ENCODE measurements at regions not wholly inside any gene's neighbourhood (a gene's known extent, or its start where the extent isn't known, plus 50 kb on each side); places are given as distances from the start of the nearest gene placed in this dataset.
A peak's percentile ranks its signal among the peaks of the same experiment; 100 is the strongest.

- DNase-seq = no peak
Observed at GRCh38 chr3:57009802-57010201, 50.7 kb upstream of the SPATA12 start.

GRCh38 chr3:57009367-57009766, 51.1 kb upstream of the SPATA12 start:
- DNase-seq = no peak

DNA sequence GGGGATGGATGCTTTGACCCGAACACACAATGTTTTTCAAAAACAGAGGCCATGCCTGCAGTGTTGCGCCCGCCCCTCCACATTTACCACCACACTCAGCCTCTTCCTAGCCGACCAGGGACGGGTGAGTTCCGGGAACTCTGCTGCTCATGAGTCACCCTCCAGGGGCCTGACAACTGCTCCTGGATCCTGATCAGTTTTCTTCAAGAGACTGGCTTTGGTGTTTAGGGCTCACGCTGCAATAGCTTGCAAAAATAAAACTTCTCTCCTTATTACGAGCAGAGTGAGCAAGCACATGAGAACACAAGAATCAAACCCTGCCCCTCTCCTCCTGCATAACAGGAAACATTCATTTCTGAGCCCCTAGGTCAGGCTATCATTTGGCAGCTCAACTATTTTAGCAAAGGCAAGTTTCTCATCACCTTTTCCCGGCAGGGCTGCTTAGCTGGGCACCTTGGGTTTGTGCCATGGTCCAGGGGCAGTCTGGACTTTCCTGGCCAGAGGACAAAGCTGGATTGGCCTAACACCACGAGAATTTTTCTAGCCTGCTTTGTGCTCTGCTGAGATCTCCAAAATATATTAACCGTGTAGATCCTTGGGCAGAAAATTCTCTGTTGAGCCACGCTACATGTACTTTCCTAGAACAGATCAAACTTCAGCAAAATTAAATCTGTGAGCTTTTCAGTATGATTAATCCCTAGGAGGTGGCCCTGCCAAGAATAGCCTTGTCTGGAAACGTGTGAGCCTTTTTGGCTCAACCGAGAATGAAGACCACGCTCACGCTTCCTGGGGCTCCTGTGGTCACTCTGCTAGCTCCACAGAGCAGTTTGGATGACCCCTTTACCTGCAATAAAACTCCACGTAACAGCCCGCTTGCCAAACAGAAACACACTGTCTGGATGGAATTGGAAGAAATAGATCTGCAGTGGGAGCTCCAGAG, 52.7 kb upstream of the SPATA12 start:
- peak; percentile 14 for DNase-seq

- no peak for DNase-seq
Observed at GRCh38 chr3:57006949-57007419, 53.5 kb upstream of the SPATA12 start.

- no peak for DNase-seq
Observed at GRCh38 chr3:57006179-57006657, 54.2 kb upstream of the SPATA12 start.

GRCh38 chr3:57004229-57004628, 56.2 kb upstream of the SPATA12 start:
- DNase-seq = no peak

DNA sequence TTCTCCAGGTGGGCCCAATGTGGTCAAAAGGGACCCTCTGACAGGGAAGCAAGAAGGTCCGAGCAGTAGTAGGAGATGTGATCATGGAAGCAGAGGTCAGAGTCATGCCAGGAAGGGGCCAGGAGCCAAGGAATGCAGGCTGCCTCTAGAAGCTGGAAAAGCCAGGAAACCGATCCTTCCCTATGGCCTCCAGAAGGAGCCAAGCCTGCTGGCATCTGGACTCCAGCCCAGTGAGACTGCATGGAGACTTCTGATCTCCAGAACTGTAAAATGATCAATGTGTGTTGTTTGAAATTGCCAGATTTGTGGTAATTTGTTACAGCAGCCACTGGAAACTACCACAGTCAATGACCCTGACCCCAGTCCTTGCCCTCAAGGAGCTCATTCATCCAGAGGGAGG, 56.8 kb upstream of the SPATA12 start:
- no peak for DNase-seq

DNA sequence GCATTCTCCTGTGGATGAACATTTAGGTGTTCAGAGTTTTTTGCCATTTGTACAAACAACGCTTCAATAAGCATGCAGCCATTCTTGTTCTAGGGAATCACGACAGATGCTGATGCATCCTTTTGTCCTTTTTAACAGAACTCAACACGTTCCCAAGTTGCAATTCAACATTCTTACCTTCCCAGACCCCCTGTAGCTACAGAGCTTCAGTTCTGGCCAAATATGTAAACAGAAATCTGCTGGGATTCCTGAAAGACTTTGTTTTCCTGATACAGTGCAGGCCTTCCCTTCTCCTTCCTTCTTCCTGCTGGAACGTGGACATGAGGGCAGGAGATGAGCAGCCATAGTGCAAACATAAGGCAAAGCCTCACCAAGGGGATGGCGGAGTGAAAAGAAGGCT, 59.1 kb upstream of the SPATA12 start:
- no peak for DNase-seq

DNA sequence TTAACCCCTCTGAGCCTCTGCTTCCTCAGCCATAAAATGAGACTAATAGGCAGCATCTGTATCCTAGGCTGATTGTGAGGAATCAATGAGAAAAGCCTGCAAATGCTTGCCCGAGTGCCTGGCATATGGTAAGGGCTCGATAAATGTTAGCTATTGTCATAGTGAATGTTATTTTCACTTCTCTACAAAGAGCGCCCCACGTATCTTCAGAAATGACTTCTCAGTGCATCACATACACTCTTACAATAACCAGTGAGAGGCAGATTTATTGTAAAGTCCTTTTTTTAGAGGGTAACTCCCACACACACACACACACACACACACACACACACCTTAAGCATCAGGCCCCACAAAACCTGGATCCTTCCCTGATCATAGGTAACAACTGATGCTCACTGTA, 60.5 kb upstream of the SPATA12 start:
- no peak for DNase-seq

GRCh38 chr3:56999547-56999946, 60.9 kb upstream of the SPATA12 start:
- DNase-seq = no peak

DNA sequence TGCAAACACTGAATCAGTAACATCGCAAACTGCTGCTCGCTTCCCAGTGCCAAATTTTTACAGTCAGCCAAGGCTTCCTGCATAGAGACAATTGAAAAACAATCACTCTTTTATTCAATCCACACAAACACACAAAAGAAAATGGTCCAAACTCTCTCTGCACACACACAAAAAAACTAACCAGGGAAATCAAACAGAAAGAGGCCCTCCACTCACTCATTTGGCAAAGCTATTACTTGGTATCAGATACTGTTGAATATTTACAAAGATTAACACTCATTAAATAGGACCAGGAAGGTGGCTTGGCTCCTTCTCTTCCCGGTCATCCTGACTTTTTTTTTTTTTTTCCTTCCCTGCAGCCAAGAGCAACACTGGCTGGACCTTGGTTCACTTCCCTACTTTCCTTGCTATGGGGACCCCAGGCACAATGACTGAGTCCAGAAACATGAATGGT, 62.4 kb upstream of the SPATA12 start:
- DNase-seq = no peak

DNA sequence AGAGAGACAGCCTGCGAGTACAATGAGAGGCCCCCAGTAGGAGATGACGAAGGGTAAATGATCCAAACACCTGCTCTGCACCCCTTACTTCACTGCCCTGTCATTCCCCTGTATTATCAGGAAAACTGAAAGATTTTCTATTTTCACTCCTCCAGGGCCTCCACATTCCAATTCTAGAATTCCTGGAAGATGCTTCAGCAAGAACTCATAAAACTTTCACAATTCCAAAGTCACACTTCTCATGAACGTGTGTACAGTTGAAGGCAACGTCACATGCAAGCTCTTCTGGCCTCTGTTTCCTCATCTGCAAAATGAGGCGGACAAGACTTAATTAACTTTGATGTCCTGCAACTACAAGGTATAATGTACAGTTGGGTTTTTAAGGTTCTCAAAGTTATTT, 62.8 kb upstream of the SPATA12 start:
- no peak for DNase-seq

- DNase-seq = no peak
Observed at GRCh38 chr3:56997041-56997440, 63.4 kb upstream of the SPATA12 start.

- DNase-seq = no peak
Observed at GRCh38 chr3:56994391-56994790, 66.1 kb upstream of the SPATA12 start.

DNA sequence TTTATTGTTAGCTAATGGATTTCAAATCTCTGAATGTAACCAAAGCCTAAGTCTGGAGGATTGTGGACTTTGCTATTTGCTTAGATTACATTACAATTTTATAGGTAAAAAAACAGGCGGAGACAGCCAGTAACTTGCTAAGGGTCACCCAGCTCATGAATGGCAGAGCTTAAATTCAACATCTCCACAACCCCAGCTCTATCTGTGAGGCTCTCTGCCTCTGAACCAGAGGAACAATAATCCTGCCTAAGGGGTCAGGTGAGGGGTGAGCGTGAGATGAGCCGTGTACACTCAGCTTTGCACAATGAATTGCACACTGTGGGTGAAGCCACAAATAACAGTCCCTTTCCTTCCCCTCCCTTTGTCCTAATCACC, 69.8 kb upstream of the SPATA12 start:
- no peak for DNase-seq

DNA sequence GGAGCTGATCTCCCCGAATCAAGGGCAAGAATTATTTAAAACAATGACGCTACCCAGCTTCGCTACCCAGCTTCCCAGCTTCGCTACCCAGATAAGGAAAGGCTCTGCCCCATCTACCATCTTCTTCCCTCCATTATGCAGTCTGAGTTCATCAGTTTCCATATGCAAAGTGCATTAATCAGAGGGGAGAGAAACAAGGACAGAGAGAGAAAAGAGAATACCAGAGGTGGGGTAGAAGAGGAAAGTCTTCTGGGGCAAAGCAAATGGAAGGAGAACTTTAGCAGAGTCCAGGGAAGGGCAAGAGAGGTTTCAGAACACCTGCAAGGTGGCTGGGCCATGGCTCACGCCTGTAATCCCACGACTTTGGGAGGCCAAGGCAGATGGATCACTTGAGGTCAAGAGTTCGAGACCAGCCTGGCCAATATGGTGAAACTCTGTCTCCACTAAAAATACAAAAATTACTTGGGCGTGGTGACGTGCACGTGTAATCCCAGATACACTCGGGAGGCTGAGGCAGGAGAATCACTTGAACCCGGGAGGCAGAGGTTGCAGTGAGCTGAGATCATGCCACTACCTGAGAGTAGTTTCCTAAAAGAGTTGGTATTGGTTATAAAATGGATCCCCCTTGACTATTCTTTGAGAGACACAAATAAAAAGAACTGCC, 70.4 kb upstream of the SPATA12 start:
- DNase-seq = no peak

DNA sequence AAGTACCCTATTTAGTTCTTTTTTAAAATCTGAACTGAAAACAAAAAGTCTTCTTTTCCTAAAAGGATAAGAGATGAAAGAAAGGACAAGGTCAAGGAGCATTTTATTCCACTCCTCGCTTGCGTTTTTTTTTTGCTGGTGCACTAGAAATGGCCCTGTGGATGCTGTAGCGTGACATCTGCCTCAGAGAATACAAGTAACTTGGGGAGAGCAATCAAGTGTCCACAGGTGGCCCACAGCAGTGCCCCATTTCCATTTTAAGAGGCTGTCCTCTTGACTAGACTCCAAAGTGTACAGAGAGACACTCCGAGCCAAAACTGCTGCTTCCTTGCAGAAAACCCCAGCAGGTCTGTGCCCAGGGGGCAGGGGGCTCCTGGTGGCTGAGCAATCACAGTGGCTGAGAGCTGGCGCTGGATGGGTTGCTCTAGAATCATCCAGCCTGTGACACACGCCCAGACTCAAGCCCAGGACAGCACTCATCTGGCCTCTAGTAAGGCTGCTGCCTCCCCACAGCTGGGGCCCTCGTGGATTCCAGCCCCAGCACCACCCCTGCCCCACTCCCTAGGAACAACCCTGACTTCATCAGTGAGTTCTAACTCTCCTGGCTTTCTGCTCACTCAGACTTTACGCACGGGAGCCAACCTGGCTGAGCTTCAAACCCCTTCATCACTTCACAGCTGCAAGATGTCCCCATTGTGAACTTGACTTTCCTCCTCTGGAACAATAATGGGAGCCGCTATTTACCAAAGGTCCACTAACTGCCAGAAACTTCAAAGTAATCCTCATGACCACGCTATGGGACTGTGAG, 71.1 kb upstream of the SPATA12 start:
- no peak for DNase-seq

DNA sequence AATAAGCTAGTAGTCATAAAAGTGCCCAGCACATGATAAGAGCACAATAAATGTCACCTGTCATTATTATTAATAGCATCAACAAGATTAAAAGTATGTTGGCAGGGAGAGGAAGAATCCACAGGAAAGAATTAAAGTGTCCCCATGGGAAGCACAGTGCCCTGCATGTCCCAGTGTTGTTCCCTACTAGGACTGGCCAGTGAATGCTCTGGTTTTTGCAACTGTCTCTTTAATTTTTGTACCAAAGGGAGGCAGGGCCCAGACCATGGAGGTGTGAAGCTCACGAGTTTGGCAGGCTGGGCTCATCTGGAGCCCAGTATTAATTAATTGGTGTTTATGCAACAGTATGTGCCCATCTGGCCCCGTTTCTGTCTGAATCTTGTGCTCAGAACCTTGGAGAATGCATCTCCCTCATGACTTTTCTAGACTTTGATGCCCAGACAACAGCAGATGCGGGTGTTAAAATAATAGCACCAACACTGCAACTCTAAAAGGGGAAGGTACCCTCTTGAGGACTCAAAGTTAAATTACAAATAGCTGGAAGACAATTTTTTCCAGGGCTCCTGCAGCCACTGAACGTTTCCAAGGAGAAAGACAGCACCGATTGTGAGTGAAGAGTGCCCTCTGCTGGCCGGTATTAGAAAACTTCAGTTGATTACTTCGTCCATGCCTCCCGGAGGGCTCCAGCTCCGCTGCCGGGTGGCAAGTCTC, 71.9 kb upstream of the SPATA12 start:
- peak; percentile 85 for DNase-seq

GRCh38 chr3:56987238-56987895, 73.1 kb upstream of the SPATA12 start:
- DNase-seq = peak; percentile 35

DNA sequence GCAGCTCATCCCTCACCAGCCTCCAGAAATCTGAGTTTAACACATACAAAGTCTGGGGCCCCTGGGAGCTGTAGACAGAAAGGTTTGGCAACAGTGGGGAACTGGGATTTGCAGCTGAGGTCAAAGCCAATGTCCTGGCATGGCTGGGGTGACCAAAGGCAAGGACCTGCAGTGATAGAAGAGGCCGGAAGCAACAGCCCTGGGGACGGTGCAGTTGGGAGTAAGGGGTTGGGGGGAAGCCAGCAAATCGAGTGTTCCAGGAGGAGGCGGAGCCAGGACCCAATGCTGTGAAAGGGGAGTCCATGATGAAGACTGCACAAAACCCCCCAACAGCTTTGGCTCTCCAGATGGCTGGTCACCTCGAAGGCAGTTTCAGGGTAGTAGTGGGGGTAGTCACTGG, 74.1 kb upstream of the SPATA12 start:
- no peak for DNase-seq

DNA sequence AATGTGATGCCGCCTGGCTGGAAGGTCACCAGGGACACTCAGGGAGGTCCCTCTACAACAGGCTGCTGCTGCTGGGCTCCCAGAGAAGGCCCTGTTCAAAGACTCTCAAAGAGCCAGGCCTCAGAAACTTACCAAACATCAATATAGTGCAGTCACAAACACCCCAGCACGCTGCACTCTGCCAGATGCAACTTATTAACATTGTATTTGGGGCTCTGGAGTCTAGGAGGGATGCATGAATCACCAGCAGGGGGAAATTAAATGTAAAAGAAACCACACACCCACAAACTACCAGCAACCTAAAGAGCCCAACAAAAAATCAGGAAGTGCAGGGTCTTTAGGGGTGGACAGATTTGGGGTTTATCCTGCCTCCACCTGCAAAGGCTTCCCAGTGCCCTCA, 74.6 kb upstream of the SPATA12 start:
- DNase-seq = peak; percentile 37

GRCh38 chr3:56985460-56985859, 75.0 kb upstream of the SPATA12 start:
- no peak for DNase-seq

Data from CD4-positive, alpha-beta T cell treated with Interleukin-17A for 4 hours (primary cell).